ENCODE measurements at regions not wholly inside any gene's neighbourhood (a gene's known extent, or its start where the extent isn't known, plus 50 kb on each side); places are given as distances from the start of the nearest gene placed in this dataset.

GRCh38 chr5:67512758-67513157 lies 316.2 kb upstream of the CD180 start:
- TF ChIP-seq SMC3 (IDR thresholded peaks at IDR 0.05; ENCODE audit: borderline replicate concordance, low read length) (no peak), TAF1 (IDR thresholded peaks at IDR 0.05; ENCODE audit: borderline replicate concordance, low read depth, low read length) (no peak)
